ENCODE measurements at regions not wholly inside any gene's neighbourhood (a gene's known extent, or its start where the extent isn't known, plus 50 kb on each side); places are given as distances from the start of the nearest gene placed in this dataset.
A peak's percentile ranks its signal among the peaks of the same experiment; 100 is the strongest.

GRCh38 chr2:181145645-181146044, 165.2 kb downstream of the UBE2E3 start:
- TF ChIP-seq CTCF (IDR thresholded peaks at IDR 0.05; ENCODE audit: insufficient read depth, missing control alignments), result no peak
- FAIRE-seq (no peak), DNase-seq (ENCODE audit: insufficient read length, low spot score) (no peak)

GRCh38 chr2:181146171-181146570, 165.8 kb downstream of the UBE2E3 start:
- TF ChIP-seq CTCF (IDR thresholded peaks at IDR 0.05; ENCODE audit: insufficient read depth, missing control alignments), result no peak

GRCh38 chr2:181149056-181149455, 168.7 kb downstream of the UBE2E3 start:
- peak; percentile 85 for FAIRE-seq
- DNase-seq (ENCODE audit: insufficient read length, low spot score), result no peak
- no peak for TF ChIP-seq CTCF (IDR thresholded peaks at IDR 0.05; ENCODE audit: insufficient read depth, missing control alignments)

More at GRCh38 chr2:181146171-181146570, 165.8 kb downstream of the UBE2E3 start:
- no peak for DNase-seq (ENCODE audit: insufficient read length, low spot score)
- no peak for FAIRE-seq

GRCh38 chr2:181152226-181152625, 171.8 kb downstream of the UBE2E3 start:
- no peak for TF ChIP-seq CTCF (IDR thresholded peaks at IDR 0.05; ENCODE audit: insufficient read depth, missing control alignments)
- DNase-seq (ENCODE audit: insufficient read length, low spot score), result no peak
- FAIRE-seq, result no peak

GRCh38 chr2:181152701-181153100, 172.3 kb downstream of the UBE2E3 start:
- no peak for DNase-seq (ENCODE audit: insufficient read length, low spot score)
- FAIRE-seq, result no peak
- no peak for TF ChIP-seq CTCF (IDR thresholded peaks at IDR 0.05; ENCODE audit: insufficient read depth, missing control alignments)

GRCh38 chr2:181153886-181154285, 173.5 kb downstream of the UBE2E3 start:
- no peak for DNase-seq (ENCODE audit: insufficient read length, low spot score)
- no peak for FAIRE-seq
- TF ChIP-seq CTCF (IDR thresholded peaks at IDR 0.05; ENCODE audit: insufficient read depth, missing control alignments), result no peak

GRCh38 chr2:181157326-181157725, 176.9 kb downstream of the UBE2E3 start:
- TF ChIP-seq CTCF (IDR thresholded peaks at IDR 0.05; ENCODE audit: insufficient read depth, missing control alignments), result no peak
- no peak for DNase-seq (ENCODE audit: insufficient read length, low spot score)

More at GRCh38 chr2:181157326-181157725, 176.9 kb downstream of the UBE2E3 start:
- no peak for FAIRE-seq
